Panc1 (cell line): ENCODE measurements at regions not wholly inside any gene's neighbourhood (a gene's known extent, or its start where the extent isn't known, plus 50 kb on each side); places are given as distances from the start of the nearest gene placed in this dataset.

ENCODE experiments used
- ATAC-seq: fragments of 200-7000 bp; cut with Tn5 transposase; 2 replicates; pipeline ENCODE4 v1.9.1; 2020; ENCODE audit warnings: mild to moderate bottlenecking, moderate library complexity
- BruUV-seq: library from RNA; stranded (reverse); fragments of 400-500 nt; replicated peaks from 2 replicates; lab custom pipeline; 2021; lab: Mats Ljungman, UMichigan
- CTCF ChIA-PET: fragments of 300-600 bp; sonication (Branson Sonifier 250); formaldehyde crosslinking; loops from one replicate; lab custom pipeline; 2022; ENCODE audit warnings: antibody characterized with exemption; lab: Charles Lee
- POLR2A ChIA-PET: fragments of 300-600 bp; sonication (Branson Sonifier 250); formaldehyde crosslinking; loops from one replicate; lab custom pipeline; 2022; ENCODE audit warnings: antibody characterized with exemption; lab: Charles Lee
- DNase-seq: peaks from one replicate; pipeline ENCODE4 v3.0.0-alpha.2; 2010; ENCODE audit warnings: low read depth, low spot score
- H3K27ac ChIP-seq: 2 replicates; pipeline ENCODE4 v1.5.1; 2011; ENCODE audit warnings: mild to moderate bottlenecking, low read length, inconsistent platforms
- H3K27me3 ChIP-seq: fragments of 200-500 bp; sonication (Bioruptor generic); 2 replicates; pipeline ENCODE4 v1.6.0; 2014; ENCODE audit warnings: low read length, inconsistent platforms; ENCODE audit not compliant: control insufficient read depth, insufficient read depth
- H3K36me3 ChIP-seq: fragments of 200-500 bp; sonication (Bioruptor generic); 2 replicates; pipeline ENCODE4 v1.5.1; 2014; ENCODE audit warnings: inconsistent platforms, mild to moderate bottlenecking, low read length, moderate library complexity; ENCODE audit not compliant: control insufficient read depth, insufficient read depth
- H3K4me1 ChIP-seq: 2 replicates; pipeline ENCODE4 v1.5.1; 2011; ENCODE audit warnings: inconsistent platforms, mild to moderate bottlenecking, low read length, moderate library complexity; ENCODE audit not compliant: control insufficient read depth, insufficient read depth
- H3K4me3 ChIP-seq, 2 experiments: 2 replicates each; pipeline ENCODE4 v1.5.1; 2011 to 2012; ENCODE audit warnings: low read depth in 2 of 2, low read length in 2 of 2, mild to moderate bottlenecking in 2 of 2, inconsistent platforms in 1 of 2, moderate library complexity in 1 of 2
- H3K9me3 ChIP-seq: fragments of 200-500 bp; sonication (Bioruptor generic); 2 replicates; pipeline ENCODE4 v1.5.1; 2014; ENCODE audit warnings: low read depth, mild to moderate bottlenecking, inconsistent platforms, low read length, moderate library complexity; ENCODE audit not compliant: control insufficient read depth, insufficient read depth
- POLR2AphosphoS5 ChIP-seq: IDR thresholded peaks from 2 replicates; pipeline ENCODE4 v1.6.1; 2012; ENCODE audit warnings: mild to moderate bottlenecking, low read depth, low read length, moderate library complexity
- REST ChIP-seq, 2 experiments: IDR thresholded peaks; 2 replicates each; pipeline ENCODE4 v1.6.1; 2011 to 2012; ENCODE audit warnings: low read depth in 2 of 2, control low read depth in 1 of 2, low read length in 1 of 2, mild to moderate bottlenecking in 1 of 2, moderate library complexity in 1 of 2; ENCODE audit not compliant: insufficient read depth in 1 of 2
- SIN3A ChIP-seq: IDR thresholded peaks from 2 replicates; pipeline ENCODE4 v1.6.1; 2012; ENCODE audit warnings: low read depth, mild to moderate bottlenecking, low read length, moderate library complexity, borderline replicate concordance; ENCODE audit not compliant: insufficient read depth
- TCF7L2 ChIP-seq: IDR thresholded peaks from 2 replicates; pipeline ENCODE4 v1.6.1; 2011; ENCODE audit warnings: mild to moderate bottlenecking, low read depth, low read length, inconsistent platforms
- in situ Hi-C: cut with HindIII; loops from 2 replicates; pipeline ENCODE4 v1.10.0; 2016; ENCODE audit warnings: low sequenced_read_pairs, low pct_unique_long_range_greater_than_20kb
- intact Hi-C: fragments of 100-400 bp; cut with micrococcal nuclease; formaldehyde crosslinking; loops from one replicate; pipeline ENCODE4 v1.10.0; 2022; ENCODE audit not compliant: unreplicated experiment
- TF ChIP-seq, protein P1 (sequence below): fragments of 450-650 bp; IDR thresholded peaks from 2 replicates; pipeline ENCODE4 v1.5.1; 2017; ENCODE audit warnings: mild to moderate bottlenecking

DNA sequence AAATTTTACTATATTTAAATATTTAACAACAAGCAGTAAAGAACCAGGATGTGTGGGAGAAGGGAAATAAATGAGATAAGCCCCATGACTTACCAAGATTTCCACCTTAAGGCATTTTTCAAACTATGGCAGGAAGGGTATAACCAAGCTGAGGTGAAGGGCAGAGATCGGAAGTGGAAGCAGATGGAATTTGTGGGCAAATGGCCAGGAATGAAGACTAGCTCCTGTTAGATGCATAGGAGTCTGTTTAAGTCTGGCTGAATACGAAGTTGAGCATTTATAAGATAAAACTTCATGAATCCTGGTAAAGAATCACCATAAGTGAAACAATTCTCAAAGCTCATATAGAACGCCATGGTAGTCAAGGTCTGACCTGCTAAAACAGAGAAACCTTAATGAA is 163.5 kb downstream of the DIO2 start:
- no peak overlapping the region for H3K27ac ChIP-seq
- H3K36me3 ChIP-seq = no peaks in the 10 kb centered on the region
- ChIA-PET POLR2A (no interaction called here), CTCF (no interaction called here)
- DNase-seq (no peak), ATAC-seq (no peak)
- no peaks in the 10 kb centered on the region for H3K4me1 ChIP-seq
- BruUV-seq = no TSS peak
- in situ Hi-C loops (no loop called here), intact Hi-C loops (no loop called here)
- TF ChIP-seq SIN3A = no peak
- TF ChIP-seq TCF7L2 = no peak
- no peak for TF ChIP-seq POLR2AphosphoS5
- TF ChIP-seq REST (IDR thresholded peaks at IDR 0.05; ENCODE audit: insufficient read depth in 1 of 2, low read depth in 2 of 2, low read length in 1 of 2) = no peak
- TF ChIP-seq, protein P1, sequence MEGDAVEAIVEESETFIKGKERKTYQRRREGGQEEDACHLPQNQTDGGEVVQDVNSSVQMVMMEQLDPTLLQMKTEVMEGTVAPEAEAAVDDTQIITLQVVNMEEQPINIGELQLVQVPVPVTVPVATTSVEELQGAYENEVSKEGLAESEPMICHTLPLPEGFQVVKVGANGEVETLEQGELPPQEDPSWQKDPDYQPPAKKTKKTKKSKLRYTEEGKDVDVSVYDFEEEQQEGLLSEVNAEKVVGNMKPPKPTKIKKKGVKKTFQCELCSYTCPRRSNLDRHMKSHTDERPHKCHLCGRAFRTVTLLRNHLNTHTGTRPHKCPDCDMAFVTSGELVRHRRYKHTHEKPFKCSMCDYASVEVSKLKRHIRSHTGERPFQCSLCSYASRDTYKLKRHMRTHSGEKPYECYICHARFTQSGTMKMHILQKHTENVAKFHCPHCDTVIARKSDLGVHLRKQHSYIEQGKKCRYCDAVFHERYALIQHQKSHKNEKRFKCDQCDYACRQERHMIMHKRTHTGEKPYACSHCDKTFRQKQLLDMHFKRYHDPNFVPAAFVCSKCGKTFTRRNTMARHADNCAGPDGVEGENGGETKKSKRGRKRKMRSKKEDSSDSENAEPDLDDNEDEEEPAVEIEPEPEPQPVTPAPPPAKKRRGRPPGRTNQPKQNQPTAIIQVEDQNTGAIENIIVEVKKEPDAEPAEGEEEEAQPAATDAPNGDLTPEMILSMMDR = no peak
- no peaks in the 10 kb centered on the region for H3K27me3 ChIP-seq
- no peak overlapping the region for H3K4me3 ChIP-seq
- H3K9me3 ChIP-seq = no peaks in the 10 kb centered on the region

GRCh38 chr14:80037349-80037748 is 174.0 kb downstream of the DIO2 start:
- H3K27me3 ChIP-seq = no peaks in the 10 kb centered on the region
- H3K27ac ChIP-seq = no peak overlapping the region
- TF ChIP-seq POLR2AphosphoS5 (no peak), SIN3A (no peak), TCF7L2 (no peak), REST (IDR thresholded peaks at IDR 0.05; ENCODE audit: insufficient read depth in 1 of 2, low read depth in 2 of 2, low read length in 1 of 2) (no peak)
- TF ChIP-seq, protein P1 = no peak
- in situ Hi-C loops = no loop called here
- BruUV-seq = no TSS peak
- DNase-seq (no peak), ATAC-seq (no peak)
- no peak overlapping the region for H3K4me3 ChIP-seq
- ChIA-PET POLR2A (no interaction called here), CTCF (no interaction called here)
- intact Hi-C loops = no loop called here
- no peaks in the 10 kb centered on the region for H3K36me3 ChIP-seq
- H3K4me1 ChIP-seq = no peaks in the 10 kb centered on the region
- no peaks in the 10 kb centered on the region for H3K9me3 ChIP-seq
